ENCODE measurements at regions not wholly inside any gene's neighbourhood (a gene's known extent, or its start where the extent isn't known, plus 50 kb on each side); places are given as distances from the start of the nearest gene placed in this dataset.

DNA sequence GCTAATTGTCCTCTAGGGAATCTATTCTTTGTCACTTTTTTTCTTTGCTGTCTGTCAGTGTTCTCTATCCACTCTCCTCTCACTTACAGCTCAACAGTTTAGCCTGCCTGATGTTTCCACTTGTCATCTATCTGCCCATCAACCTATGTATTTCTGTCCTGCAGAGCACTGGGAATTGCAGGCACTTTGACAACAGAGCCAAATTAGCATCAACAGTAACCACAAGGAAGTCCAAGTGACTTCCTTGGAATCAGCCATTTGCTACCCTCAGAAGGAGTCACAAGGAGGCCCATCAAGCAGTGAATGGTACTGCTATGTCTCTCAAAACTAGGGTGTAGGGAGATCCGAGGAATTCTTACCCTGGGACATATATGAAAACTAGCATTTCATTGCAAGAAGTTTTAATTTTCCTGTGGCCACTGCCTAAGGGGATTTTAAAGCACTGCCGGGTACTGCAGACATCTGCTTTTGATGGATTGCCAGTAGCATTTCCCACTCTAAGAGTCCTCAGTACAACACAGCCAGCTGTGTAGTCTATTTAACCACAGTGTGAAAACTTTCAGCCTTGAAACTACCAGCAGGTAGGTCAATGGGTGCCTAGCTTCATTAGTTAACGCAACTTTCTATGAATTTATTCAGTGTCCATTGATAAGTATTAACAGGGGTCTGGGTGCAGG, 898.8 kb downstream of the NTRK3 start:
- no peak for DNase-seq (ENCODE audit: low spot score)
- H3K36me3 ChIP-seq, result no peaks in the 10 kb centered on the region
- no peaks in the 10 kb centered on the region for H3K9me3 ChIP-seq
- no peaks in the 10 kb centered on the region for H3K27me3 ChIP-seq
- no peak overlapping the region for H3K4me3 ChIP-seq
- no peak overlapping the region for H3K27ac ChIP-seq
- no peaks in the 10 kb centered on the region for H3K4me1 ChIP-seq
- TF ChIP-seq, protein P1, sequence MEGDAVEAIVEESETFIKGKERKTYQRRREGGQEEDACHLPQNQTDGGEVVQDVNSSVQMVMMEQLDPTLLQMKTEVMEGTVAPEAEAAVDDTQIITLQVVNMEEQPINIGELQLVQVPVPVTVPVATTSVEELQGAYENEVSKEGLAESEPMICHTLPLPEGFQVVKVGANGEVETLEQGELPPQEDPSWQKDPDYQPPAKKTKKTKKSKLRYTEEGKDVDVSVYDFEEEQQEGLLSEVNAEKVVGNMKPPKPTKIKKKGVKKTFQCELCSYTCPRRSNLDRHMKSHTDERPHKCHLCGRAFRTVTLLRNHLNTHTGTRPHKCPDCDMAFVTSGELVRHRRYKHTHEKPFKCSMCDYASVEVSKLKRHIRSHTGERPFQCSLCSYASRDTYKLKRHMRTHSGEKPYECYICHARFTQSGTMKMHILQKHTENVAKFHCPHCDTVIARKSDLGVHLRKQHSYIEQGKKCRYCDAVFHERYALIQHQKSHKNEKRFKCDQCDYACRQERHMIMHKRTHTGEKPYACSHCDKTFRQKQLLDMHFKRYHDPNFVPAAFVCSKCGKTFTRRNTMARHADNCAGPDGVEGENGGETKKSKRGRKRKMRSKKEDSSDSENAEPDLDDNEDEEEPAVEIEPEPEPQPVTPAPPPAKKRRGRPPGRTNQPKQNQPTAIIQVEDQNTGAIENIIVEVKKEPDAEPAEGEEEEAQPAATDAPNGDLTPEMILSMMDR (IDR thresholded peaks at IDR 0.05), result no peak

DNA sequence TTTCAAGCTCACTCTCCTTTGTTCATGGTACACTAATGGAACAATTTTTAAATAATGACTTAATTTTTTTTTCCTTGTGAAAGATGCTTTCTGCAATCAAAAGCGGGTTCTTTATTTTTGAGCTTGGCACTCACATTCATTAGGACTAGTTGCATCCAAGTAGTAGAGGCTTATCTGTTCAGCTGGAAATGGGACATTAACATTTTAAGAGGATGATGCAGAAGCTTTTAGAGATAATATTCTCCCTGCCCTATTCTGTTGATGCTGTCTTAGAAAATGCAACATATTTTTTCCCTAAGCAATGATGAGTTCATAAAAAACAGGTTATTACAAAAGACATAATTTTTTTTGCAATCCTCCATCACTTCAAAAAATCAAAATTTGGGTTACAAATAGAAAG, 900.6 kb downstream of the NTRK3 start:
- H3K4me1 ChIP-seq, result no peaks in the 10 kb centered on the region
- TF ChIP-seq, protein P1 (IDR thresholded peaks at IDR 0.05), result no peak
- H3K27me3 ChIP-seq, result no peaks in the 10 kb centered on the region
- no peak for DNase-seq (ENCODE audit: low spot score)
- H3K4me3 ChIP-seq, result no peak overlapping the region
- H3K27ac ChIP-seq, result no peak overlapping the region
- no peaks in the 10 kb centered on the region for H3K9me3 ChIP-seq
- H3K36me3 ChIP-seq, result no peaks in the 10 kb centered on the region

DNA sequence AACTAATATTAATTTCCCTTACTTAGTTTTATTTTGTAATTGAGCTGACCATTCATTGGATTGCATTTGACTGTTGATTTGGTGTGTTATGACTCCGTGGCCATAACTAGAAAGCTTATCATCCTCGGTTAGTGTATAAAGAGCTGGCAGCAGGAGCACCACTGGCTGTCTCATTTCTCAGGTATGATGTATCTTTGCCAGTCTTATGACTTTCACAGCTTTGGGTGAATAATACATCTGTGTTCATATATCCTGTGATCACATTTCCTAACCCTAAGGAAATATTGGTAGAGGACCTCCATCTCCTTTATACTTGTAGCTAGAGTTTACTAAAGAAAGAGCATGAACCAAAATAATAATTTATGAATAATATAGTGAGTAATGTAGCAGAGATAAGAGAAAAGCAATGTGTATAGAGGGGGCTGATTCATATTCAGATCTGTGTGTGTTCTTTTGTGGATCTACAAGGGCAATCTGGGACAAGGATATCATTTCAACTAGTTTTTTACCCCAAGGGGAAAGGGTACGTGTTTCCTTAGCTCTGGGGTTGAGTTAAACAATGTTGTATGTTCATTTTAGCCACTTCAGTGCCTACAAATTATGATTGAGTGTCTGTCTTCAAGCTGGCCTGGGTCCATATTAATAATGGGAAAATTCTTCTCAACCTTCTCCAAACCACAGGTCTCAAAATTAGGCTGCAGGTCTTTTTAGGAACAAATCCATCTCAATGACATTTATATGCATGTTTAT, 901.7 kb downstream of the NTRK3 start:
- no peak for DNase-seq (ENCODE audit: low spot score)
- TF ChIP-seq, protein P1 (IDR thresholded peaks at IDR 0.05), result no peak
- Histone ChIP-seq H3K27me3 (no peaks in the 10 kb centered on the region), H3K9me3 (no peaks in the 10 kb centered on the region), H3K27ac (no peak overlapping the region), H3K36me3 (no peaks in the 10 kb centered on the region), H3K4me3 (no peak overlapping the region), H3K4me1 (no peaks in the 10 kb centered on the region)

DNA sequence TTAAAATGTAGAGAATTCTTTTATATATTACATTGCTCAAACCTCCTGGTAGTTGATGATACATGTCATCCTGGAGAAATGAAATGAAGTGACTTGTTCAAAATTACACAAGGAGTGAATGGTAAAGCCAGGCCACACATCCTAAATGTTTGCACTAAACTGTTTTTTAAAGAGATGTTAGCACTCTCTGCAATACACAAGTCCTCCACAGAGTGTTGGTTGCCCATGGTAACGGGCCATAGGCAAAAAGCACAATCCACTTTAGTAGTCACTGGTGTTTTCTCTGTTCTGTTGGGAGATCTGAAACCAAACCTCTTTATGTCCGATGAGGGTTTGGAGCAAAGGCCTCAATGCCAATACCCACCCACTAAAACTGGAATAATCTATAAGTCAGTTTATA, 907.4 kb downstream of the NTRK3 start:
- no peak overlapping the region for H3K4me3 ChIP-seq
- H3K4me1 ChIP-seq, result no peaks in the 10 kb centered on the region
- no peak for DNase-seq (ENCODE audit: low spot score)
- H3K9me3 ChIP-seq, result no peaks in the 10 kb centered on the region
- TF ChIP-seq, protein P1 (IDR thresholded peaks at IDR 0.05), result no peak
- H3K27me3 ChIP-seq, result no peaks in the 10 kb centered on the region
- no peak overlapping the region for H3K27ac ChIP-seq
- H3K36me3 ChIP-seq, result no peaks in the 10 kb centered on the region

DNA sequence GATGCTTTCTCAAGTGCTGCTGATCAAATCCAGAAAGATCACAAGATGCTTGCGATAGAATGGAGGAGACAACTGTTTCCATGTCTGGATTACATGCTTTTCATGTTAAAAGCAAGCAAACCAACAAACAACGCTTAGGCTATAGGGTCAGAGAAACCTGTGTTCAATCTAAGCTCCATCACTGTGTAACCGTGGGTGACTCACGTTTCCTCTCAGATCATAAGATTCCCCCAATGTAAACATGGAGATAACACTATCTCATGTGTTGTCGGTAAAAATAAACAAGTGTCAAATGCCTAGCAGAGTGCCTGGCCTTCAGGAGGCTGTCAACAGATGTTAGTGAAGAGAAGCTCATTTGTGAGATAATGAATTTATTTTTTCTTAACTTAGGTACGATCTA, 907.8 kb downstream of the NTRK3 start:
- no peaks in the 10 kb centered on the region for H3K4me1 ChIP-seq
- H3K4me3 ChIP-seq, result no peak overlapping the region
- H3K27me3 ChIP-seq, result no peaks in the 10 kb centered on the region
- no peaks in the 10 kb centered on the region for H3K9me3 ChIP-seq
- H3K36me3 ChIP-seq, result no peaks in the 10 kb centered on the region
- DNase-seq (ENCODE audit: low spot score), result no peak
- H3K27ac ChIP-seq, result no peak overlapping the region
- TF ChIP-seq, protein P1 (IDR thresholded peaks at IDR 0.05), result no peak

Data from right atrium auricular region (tissue), 2 donors.